Kidney (tissue), 13 donors: ENCODE measurements at regions not wholly inside any gene's neighbourhood (a gene's known extent, or its start where the extent isn't known, plus 50 kb on each side); places are given as distances from the start of the nearest gene placed in this dataset.

ENCODE experiments used
- DNase-seq, 5 donors: peaks; one replicate each; pipeline ENCODE4 v3.0.0-alpha.2; 2013 to 2020
- FAIRE-seq: peaks from 2 replicates; lab custom pipeline; 2012; peaks lifted over from hg19 to GRCh38; lab: Jason Lieb, UNC
- H3K27ac ChIP-seq, 2 donors: one replicate each; pipeline ENCODE4 v1.7.0; 2013; ENCODE audit warnings: low read depth in 2 of 2, low read length in 2 of 2, inconsistent platforms in 1 of 2
- H3K27me3 ChIP-seq: one replicate; pipeline ENCODE4 v1.7.1; 2013; ENCODE audit warnings: low read length, inconsistent platforms; ENCODE audit not compliant: control insufficient read depth, insufficient read depth
- H3K36me3 ChIP-seq, 3 donors: one replicate each; pipeline versions ENCODE4 v1.7.0 to v1.7.1; 2013; ENCODE audit warnings: low read length in 3 of 3, control low read depth in 1 of 3, inconsistent platforms in 1 of 3; ENCODE audit not compliant: insufficient read depth in 3 of 3, control insufficient read depth in 2 of 3
- H3K4me1 ChIP-seq, 3 donors: one replicate each; pipeline versions ENCODE4 v1.7.0 to v1.7.1; 2013; ENCODE audit warnings: low read length in 3 of 3, inconsistent platforms in 1 of 3, low read depth in 1 of 3; ENCODE audit not compliant: control insufficient read depth in 2 of 3, insufficient read depth in 2 of 3
- H3K4me3 ChIP-seq, 3 donors: one replicate each; pipeline versions ENCODE4 v1.7.0 to v1.8.1; 2013; ENCODE audit warnings: low read length in 3 of 3, control low read depth in 1 of 3, inconsistent platforms in 1 of 3
- H3K9ac ChIP-seq, 3 donors: one replicate each; pipeline versions ENCODE4 v1.7.0 to v1.7.1; 2013; ENCODE audit warnings: low read length in 3 of 3, control low read depth in 1 of 3, inconsistent platforms in 1 of 3
- H3K9me3 ChIP-seq, 3 donors: one replicate each; pipeline versions ENCODE4 v1.7.0 to v1.7.1; 2013; ENCODE audit warnings: low read length in 3 of 3, control low read depth in 1 of 3, inconsistent platforms in 1 of 3; ENCODE audit not compliant: control insufficient read depth in 2 of 3, insufficient read depth in 1 of 3
- CTCF ChIP-seq: IDR thresholded peaks from 3 replicates; pipeline ENCODE4 v1.5.1; 2012; ENCODE audit warnings: mild to moderate bottlenecking, moderate library complexity, borderline replicate concordance; ENCODE audit not compliant: insufficient read depth; ENCODE audit errors: extremely low read depth
- intact Hi-C: fragments of 100-400 bp; cut with DNase I; formaldehyde crosslinking; loops from one replicate; pipeline ENCODE4 v1.11.1; 2022
- donor health status: control.
- donor health status: control.
- donor health status: control.
- donor health status: control.
- donor health status: control.
- donor health status: DM: yes; HTN: yes; CAD: no.
- donor health status: Normal renal cell carcinoma (clear cell type).

- Histone ChIP-seq H3K27ac (no peak overlapping the region), H3K9me3 (no peaks in the 10 kb centered on the region), H3K27me3 (no peaks in the 10 kb centered on the region), H3K9ac (no peak overlapping the region), H3K4me3 (no peak overlapping the region), H3K4me1 (no peaks in the 10 kb centered on the region), H3K36me3 (no peaks in the 10 kb centered on the region)
- no peak for TF ChIP-seq CTCF
- intact Hi-C loops = no loop called here
- no peak for DNase-seq
- no peak for FAIRE-seq
Observed at GRCh38 chr21:24823247-24823646, 784.0 kb downstream of the MRPL39 start.

GRCh38 chr21:24785033-24785432, 822.2 kb downstream of the MRPL39 start:
- Histone ChIP-seq H3K36me3 (no peaks in the 10 kb centered on the region), H3K4me1 (no peaks in the 10 kb centered on the region), H3K27me3 (no peaks in the 10 kb centered on the region), H3K27ac (no peak overlapping the region), H3K4me3 (no peak overlapping the region), H3K9me3 (no peaks in the 10 kb centered on the region), H3K9ac (no peak overlapping the region)
- FAIRE-seq = no peak
- TF ChIP-seq CTCF = no peak
- DNase-seq = no peak
- intact Hi-C loops = no loop called here

- Histone ChIP-seq H3K4me1 (no peaks in the 10 kb centered on the region), H3K36me3 (no peaks in the 10 kb centered on the region), H3K27ac (no peak overlapping the region), H3K9me3 (no peaks in the 10 kb centered on the region), H3K27me3 (no peaks in the 10 kb centered on the region), H3K4me3 (no peak overlapping the region), H3K9ac (no peak overlapping the region)
- FAIRE-seq (no peak), DNase-seq (no peak)
- intact Hi-C loops = no loop called here
- no peak for TF ChIP-seq CTCF
Observed at GRCh38 chr21:24781146-24781545, 826.1 kb downstream of the MRPL39 start.
